Thyroid gland (tissue), 4 donors: ENCODE measurements at regions not wholly inside any gene's neighbourhood (a gene's known extent, or its start where the extent isn't known, plus 50 kb on each side); places are given as distances from the start of the nearest gene placed in this dataset.

ENCODE experiments used
- POLR2A ChIP-seq, 2 donors: fragments of 450-650 bp; IDR thresholded peaks; one replicate each; pipeline ENCODE4 v1.6.1; 2017; ENCODE audit warnings: antibody characterized with exemption in 2 of 2, mild to moderate bottlenecking in 2 of 2, moderate library complexity in 1 of 2
- TF ChIP-seq, protein P1 (sequence below), 6 experiments: fragments of 200-600 bp in 3 of 6; fragments of 450-650 bp in 3 of 6; sonication (generic) in 3 of 6; IDR thresholded peaks; one replicate each; pipeline ENCODE4 v1.5.1; 2016 to 2019; ENCODE audit warnings: antibody characterized with exemption in 6 of 6, mild to moderate bottlenecking in 2 of 6, inconsistent platforms in 1 of 6, moderate library complexity in 1 of 6

DNA sequence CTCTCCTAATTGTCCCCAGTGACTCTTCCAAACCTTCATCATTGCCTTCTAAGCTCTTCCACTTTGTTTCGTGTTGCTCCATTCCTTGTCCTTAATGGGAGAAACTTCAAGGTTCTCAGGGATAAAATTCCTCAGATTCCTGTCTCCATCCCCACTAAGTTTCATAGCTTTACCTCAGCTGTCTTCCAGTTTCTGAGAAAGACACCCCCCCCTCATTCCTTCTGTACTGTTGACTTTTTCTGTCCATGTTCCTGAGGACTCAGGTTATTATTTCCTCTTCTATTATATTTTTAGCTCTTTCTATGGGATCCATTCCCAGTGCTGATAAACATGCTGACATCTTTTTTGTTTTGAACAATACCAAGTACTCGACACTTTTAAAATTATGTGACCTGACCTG lies 215.3 kb upstream of the PTGFR start:
- TF ChIP-seq, protein P1, sequence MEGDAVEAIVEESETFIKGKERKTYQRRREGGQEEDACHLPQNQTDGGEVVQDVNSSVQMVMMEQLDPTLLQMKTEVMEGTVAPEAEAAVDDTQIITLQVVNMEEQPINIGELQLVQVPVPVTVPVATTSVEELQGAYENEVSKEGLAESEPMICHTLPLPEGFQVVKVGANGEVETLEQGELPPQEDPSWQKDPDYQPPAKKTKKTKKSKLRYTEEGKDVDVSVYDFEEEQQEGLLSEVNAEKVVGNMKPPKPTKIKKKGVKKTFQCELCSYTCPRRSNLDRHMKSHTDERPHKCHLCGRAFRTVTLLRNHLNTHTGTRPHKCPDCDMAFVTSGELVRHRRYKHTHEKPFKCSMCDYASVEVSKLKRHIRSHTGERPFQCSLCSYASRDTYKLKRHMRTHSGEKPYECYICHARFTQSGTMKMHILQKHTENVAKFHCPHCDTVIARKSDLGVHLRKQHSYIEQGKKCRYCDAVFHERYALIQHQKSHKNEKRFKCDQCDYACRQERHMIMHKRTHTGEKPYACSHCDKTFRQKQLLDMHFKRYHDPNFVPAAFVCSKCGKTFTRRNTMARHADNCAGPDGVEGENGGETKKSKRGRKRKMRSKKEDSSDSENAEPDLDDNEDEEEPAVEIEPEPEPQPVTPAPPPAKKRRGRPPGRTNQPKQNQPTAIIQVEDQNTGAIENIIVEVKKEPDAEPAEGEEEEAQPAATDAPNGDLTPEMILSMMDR (IDR thresholded peaks at IDR 0.05) = no peak
- TF ChIP-seq POLR2A (IDR thresholded peaks at IDR 0.05) = no peak
